SK-N-SH (cell line): ENCODE measurements at regions not wholly inside any gene's neighbourhood (a gene's known extent, or its start where the extent isn't known, plus 50 kb on each side); places are given as distances from the start of the nearest gene placed in this dataset.

Experiments used
- CHD2 ChIP-seq: fragments of 150-350 bp; IDR thresholded peaks from 2 replicates; pipeline ENCODE4 v1.6.1; 2018; ENCODE audit warnings: low read length; ENCODE audit not compliant: partially characterized antibody
- EP300 ChIP-seq, 2 experiments: IDR thresholded peaks; 2 replicates each; pipeline versions ENCODE4 v1.4.0 to v1.6.1; 2012; ENCODE audit warnings: borderline replicate concordance in 1 of 2, low read depth in 1 of 2, low read length in 1 of 2
- EZH2phosphoT487 ChIP-seq: fragments of 200-600 bp; sonication (generic); IDR thresholded peaks from 2 replicates; pipeline ENCODE4 v1.6.1; 2017; ENCODE audit warnings: low read depth, mixed run types, mild to moderate bottlenecking, antibody characterized with exemption, moderate library complexity, borderline replicate concordance
- FOXM1 ChIP-seq: IDR thresholded peaks from 2 replicates; pipeline ENCODE4 v1.4.0; 2012; ENCODE audit warnings: low read depth, mild to moderate bottlenecking
- JUND ChIP-seq: IDR thresholded peaks from 2 replicates; pipeline ENCODE4 v1.4.0; 2012
- POLR2AphosphoS5 ChIP-seq: IDR thresholded peaks from 2 replicates; pipeline ENCODE4 v1.6.1; 2012; ENCODE audit warnings: low read depth, low read length
- RAD21 ChIP-seq: IDR thresholded peaks from 2 replicates; pipeline ENCODE4 v1.6.1; 2012; ENCODE audit warnings: mild to moderate bottlenecking, low read length
- RFX5 ChIP-seq: IDR thresholded peaks from 2 replicates; pipeline ENCODE4 v1.6.1; 2012; ENCODE audit warnings: mild to moderate bottlenecking, improper control_type of control experiment, low read length
- SIN3A ChIP-seq: IDR thresholded peaks from 2 replicates; pipeline ENCODE4 v1.6.1; 2012; ENCODE audit warnings: low read depth, mild to moderate bottlenecking, low read length, moderate library complexity, borderline replicate concordance
- SMC3 ChIP-seq: IDR thresholded peaks from 2 replicates; pipeline ENCODE4 v1.6.1; 2012; ENCODE audit warnings: low read depth, low read length, improper control_type of control experiment
- USF2 ChIP-seq: fragments of 150-350 bp; IDR thresholded peaks from 2 replicates; pipeline ENCODE4 v1.6.1; 2017; ENCODE audit warnings: antibody characterized with exemption, low read length, low read depth, borderline replicate concordance
- TF ChIP-seq, protein P1 (sequence below): fragments of 200-600 bp; sonication (generic); IDR thresholded peaks from 2 replicates; pipeline ENCODE4 v1.6.1; 2017; ENCODE audit warnings: antibody characterized with exemption, mild to moderate bottlenecking, moderate library complexity
- TF ChIP-seq, protein P2 (sequence below): IDR thresholded peaks from 2 replicates; pipeline ENCODE4 v1.6.1; 2012; ENCODE audit warnings: mild to moderate bottlenecking, low read depth, low read length, moderate library complexity

GRCh38 chr5:90294604-90295003 lies 115.0 kb downstream of the CETN3 start:
- TF ChIP-seq, protein P1, sequence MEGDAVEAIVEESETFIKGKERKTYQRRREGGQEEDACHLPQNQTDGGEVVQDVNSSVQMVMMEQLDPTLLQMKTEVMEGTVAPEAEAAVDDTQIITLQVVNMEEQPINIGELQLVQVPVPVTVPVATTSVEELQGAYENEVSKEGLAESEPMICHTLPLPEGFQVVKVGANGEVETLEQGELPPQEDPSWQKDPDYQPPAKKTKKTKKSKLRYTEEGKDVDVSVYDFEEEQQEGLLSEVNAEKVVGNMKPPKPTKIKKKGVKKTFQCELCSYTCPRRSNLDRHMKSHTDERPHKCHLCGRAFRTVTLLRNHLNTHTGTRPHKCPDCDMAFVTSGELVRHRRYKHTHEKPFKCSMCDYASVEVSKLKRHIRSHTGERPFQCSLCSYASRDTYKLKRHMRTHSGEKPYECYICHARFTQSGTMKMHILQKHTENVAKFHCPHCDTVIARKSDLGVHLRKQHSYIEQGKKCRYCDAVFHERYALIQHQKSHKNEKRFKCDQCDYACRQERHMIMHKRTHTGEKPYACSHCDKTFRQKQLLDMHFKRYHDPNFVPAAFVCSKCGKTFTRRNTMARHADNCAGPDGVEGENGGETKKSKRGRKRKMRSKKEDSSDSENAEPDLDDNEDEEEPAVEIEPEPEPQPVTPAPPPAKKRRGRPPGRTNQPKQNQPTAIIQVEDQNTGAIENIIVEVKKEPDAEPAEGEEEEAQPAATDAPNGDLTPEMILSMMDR, result 0 out of 2 replicates have a peak, but pooled peaks have one; percentile 12
- no peak for TF ChIP-seq CHD2
- no peak for TF ChIP-seq POLR2AphosphoS5
- TF ChIP-seq JUND, result no peak
- no peak for TF ChIP-seq RFX5
- TF ChIP-seq FOXM1, result no peak
- TF ChIP-seq, protein P2, sequence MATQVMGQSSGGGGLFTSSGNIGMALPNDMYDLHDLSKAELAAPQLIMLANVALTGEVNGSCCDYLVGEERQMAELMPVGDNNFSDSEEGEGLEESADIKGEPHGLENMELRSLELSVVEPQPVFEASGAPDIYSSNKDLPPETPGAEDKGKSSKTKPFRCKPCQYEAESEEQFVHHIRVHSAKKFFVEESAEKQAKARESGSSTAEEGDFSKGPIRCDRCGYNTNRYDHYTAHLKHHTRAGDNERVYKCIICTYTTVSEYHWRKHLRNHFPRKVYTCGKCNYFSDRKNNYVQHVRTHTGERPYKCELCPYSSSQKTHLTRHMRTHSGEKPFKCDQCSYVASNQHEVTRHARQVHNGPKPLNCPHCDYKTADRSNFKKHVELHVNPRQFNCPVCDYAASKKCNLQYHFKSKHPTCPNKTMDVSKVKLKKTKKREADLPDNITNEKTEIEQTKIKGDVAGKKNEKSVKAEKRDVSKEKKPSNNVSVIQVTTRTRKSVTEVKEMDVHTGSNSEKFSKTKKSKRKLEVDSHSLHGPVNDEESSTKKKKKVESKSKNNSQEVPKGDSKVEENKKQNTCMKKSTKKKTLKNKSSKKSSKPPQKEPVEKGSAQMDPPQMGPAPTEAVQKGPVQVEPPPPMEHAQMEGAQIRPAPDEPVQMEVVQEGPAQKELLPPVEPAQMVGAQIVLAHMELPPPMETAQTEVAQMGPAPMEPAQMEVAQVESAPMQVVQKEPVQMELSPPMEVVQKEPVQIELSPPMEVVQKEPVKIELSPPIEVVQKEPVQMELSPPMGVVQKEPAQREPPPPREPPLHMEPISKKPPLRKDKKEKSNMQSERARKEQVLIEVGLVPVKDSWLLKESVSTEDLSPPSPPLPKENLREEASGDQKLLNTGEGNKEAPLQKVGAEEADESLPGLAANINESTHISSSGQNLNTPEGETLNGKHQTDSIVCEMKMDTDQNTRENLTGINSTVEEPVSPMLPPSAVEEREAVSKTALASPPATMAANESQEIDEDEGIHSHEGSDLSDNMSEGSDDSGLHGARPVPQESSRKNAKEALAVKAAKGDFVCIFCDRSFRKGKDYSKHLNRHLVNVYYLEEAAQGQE, result no peak
- no peak for TF ChIP-seq EZH2phosphoT487
- TF ChIP-seq RAD21, result no peak
- TF ChIP-seq SMC3, result no peak
- no peak for TF ChIP-seq EP300 (IDR thresholded peaks at IDR 0.05; ENCODE audit: borderline replicate concordance in 1 of 2, low read depth in 1 of 2, low read length in 1 of 2)
- no peak for TF ChIP-seq SIN3A
- TF ChIP-seq USF2, result no peak
